ENCODE measurements at regions not wholly inside any gene's neighbourhood (a gene's known extent, or its start where the extent isn't known, plus 50 kb on each side); places are given as distances from the start of the nearest gene placed in this dataset.

DNA sequence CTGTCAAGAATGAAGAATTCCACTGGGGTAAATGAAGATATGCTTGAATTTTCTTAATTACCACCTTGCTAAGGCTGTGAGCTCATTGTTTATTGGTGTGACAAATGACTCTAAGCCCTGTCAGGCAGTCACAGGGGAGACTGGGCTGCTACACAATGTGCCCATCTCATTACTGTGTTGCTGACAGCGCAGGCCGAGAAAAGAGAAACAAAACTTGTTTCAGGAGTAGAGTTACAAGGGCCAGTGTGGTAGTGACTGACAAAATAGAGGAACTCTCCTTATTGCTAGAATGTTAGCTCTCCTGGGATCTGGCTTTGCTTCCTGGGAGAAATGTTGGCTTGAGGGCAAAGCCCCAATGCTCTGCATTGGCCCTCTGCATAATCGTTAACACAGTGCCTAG is 130.4 kb upstream of the CRBN start:
- ChIA-PET POLR2A (no interaction called here), CTCF (no interaction called here)
- no peak for DNase-seq (ENCODE audit: extremely low spot score)
- TF ChIP-seq FOXM1 (IDR thresholded peaks at IDR 0.05; ENCODE audit: borderline replicate concordance) (no peak), LEF1 (IDR thresholded peaks at IDR 0.05; ENCODE audit: borderline replicate concordance) (no peak), FOXK2 (IDR thresholded peaks at IDR 0.05) (no peak), L3MBTL2 (conservative IDR thresholded peaks at IDR 0.05) (no peak), TARDBP (IDR thresholded peaks at IDR 0.05) (no peak), BHLHE40 (IDR thresholded peaks at IDR 0.05; ENCODE audit: borderline replicate concordance) (no peak), SP1 (IDR thresholded peaks at IDR 0.05) (no peak), SUZ12 (IDR thresholded peaks at IDR 0.05) (no peak), ARNT (IDR thresholded peaks at IDR 0.05) (no peak)

DNA sequence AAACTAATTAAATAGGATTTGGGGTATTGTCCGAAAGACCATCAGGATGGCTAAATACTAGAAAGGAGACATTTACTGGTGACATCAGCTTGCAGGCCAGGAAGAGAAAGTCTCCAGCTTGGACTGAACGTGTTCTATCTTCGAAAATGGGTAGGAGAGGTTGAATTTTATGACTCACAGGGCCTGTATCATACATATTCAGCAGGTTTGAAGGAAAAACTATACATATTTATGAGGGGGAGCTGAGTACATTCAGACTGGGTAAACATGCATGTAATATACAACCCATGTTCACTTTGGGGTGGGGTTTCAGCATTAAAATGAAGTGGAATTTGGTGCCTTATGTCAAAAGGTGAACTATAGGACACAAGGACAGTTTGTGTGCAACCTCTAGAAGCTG is 129.3 kb upstream of the CRBN start:
- TF ChIP-seq HDGF (IDR thresholded peaks at IDR 0.05; ENCODE audit: borderline replicate concordance) (no peak), ARNT (IDR thresholded peaks at IDR 0.05) (no peak), FOXM1 (IDR thresholded peaks at IDR 0.05; ENCODE audit: borderline replicate concordance) (no peak), SP1 (IDR thresholded peaks at IDR 0.05) (no peak), BHLHE40 (IDR thresholded peaks at IDR 0.05; ENCODE audit: borderline replicate concordance) (no peak), LEF1 (IDR thresholded peaks at IDR 0.05; ENCODE audit: borderline replicate concordance) (no peak), TARDBP (IDR thresholded peaks at IDR 0.05) (no peak), SUZ12 (IDR thresholded peaks at IDR 0.05) (no peak), NFRKB (IDR thresholded peaks at IDR 0.05) (no peak), ZNF384 (IDR thresholded peaks at IDR 0.05) (no peak), L3MBTL2 (conservative IDR thresholded peaks at IDR 0.05) (no peak), FOXA1 (IDR thresholded peaks at IDR 0.05) (no peak), ELF4 (IDR thresholded peaks at IDR 0.05) (no peak), CTBP1 (IDR thresholded peaks at IDR 0.05; ENCODE audit: borderline replicate concordance) (no peak)
- TF ChIP-seq, protein P1, sequence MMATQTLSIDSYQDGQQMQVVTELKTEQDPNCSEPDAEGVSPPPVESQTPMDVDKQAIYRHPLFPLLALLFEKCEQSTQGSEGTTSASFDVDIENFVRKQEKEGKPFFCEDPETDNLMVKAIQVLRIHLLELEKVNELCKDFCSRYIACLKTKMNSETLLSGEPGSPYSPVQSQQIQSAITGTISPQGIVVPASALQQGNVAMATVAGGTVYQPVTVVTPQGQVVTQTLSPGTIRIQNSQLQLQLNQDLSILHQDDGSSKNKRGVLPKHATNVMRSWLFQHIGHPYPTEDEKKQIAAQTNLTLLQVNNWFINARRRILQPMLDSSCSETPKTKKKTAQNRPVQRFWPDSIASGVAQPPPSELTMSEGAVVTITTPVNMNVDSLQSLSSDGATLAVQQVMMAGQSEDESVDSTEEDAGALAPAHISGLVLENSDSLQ (IDR thresholded peaks at IDR 0.05) = no peak
- DNase-seq (ENCODE audit: extremely low spot score) = no peak
- POLR2A ChIA-PET = no interaction called here
- CTCF ChIA-PET = no interaction called here

DNA sequence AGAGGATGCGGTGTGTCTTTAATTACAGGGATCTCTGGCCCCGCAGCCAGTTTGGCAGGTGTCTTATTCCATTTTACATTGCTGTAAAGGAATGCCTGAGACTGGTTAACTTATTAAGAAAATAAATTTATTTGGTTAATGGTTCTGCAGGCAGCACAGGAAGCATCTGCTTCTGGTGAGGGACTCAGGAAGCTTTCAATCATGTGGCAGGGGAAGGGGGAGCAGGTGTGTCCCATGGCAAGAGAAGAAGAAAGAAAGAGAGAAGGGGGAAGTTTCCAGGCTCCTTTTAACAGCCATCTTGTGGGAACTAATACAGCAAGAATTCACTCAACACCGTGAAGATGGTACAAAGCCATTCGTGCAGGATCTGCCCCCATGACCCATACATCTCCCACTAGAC is 128.0 kb upstream of the CRBN start:
- no peak for DNase-seq (ENCODE audit: extremely low spot score)
- CTCF ChIA-PET = no interaction called here
- POLR2A ChIA-PET = no interaction called here
- TF ChIP-seq TARDBP (IDR thresholded peaks at IDR 0.05) = no peak
- TF ChIP-seq ELF4 (IDR thresholded peaks at IDR 0.05) = no peak
- TF ChIP-seq FOXM1 (IDR thresholded peaks at IDR 0.05; ENCODE audit: borderline replicate concordance) = no peak
- no peak for TF ChIP-seq FOXK2 (IDR thresholded peaks at IDR 0.05)
- no peak for TF ChIP-seq ARNT (IDR thresholded peaks at IDR 0.05)
- TF ChIP-seq LEF1 (IDR thresholded peaks at IDR 0.05; ENCODE audit: borderline replicate concordance) = no peak
- no peak for TF ChIP-seq CTBP1 (IDR thresholded peaks at IDR 0.05; ENCODE audit: borderline replicate concordance)
- no peak for TF ChIP-seq BHLHE40 (IDR thresholded peaks at IDR 0.05; ENCODE audit: borderline replicate concordance)
- TF ChIP-seq, protein P1 (IDR thresholded peaks at IDR 0.05) = no peak
- TF ChIP-seq ZNF384 (IDR thresholded peaks at IDR 0.05) = no peak
- no peak for TF ChIP-seq SUZ12 (IDR thresholded peaks at IDR 0.05)
- no peak for TF ChIP-seq L3MBTL2 (conservative IDR thresholded peaks at IDR 0.05)
- TF ChIP-seq SP1 (IDR thresholded peaks at IDR 0.05) = no peak

DNA sequence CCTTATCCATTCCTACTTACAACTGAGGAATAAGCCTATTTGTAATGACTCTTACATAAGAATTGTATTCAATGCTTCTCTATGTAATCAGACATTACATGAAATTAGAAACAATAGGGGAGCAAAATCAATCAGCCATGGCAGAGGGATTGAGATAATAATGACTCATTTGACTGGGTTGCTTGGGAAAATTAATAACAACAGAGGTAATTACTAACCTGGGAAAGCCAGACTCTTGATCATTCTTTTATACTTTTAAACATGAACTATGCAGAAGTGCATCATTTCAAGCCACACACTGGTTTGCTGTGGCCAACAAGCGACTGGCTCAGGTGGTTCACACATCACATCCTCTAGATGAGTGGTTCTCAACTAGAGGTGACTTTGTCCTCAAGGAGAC is 126.3 kb upstream of the CRBN start:
- DNase-seq (ENCODE audit: extremely low spot score) = no peak
- TF ChIP-seq BHLHE40 (IDR thresholded peaks at IDR 0.05; ENCODE audit: borderline replicate concordance) = no peak
- TF ChIP-seq CTBP1 (IDR thresholded peaks at IDR 0.05; ENCODE audit: borderline replicate concordance) = no peak
- TF ChIP-seq L3MBTL2 (conservative IDR thresholded peaks at IDR 0.05) = no peak
- TF ChIP-seq FOXK2 (IDR thresholded peaks at IDR 0.05) = no peak
- TF ChIP-seq FOXA1 (IDR thresholded peaks at IDR 0.05) = no peak
- TF ChIP-seq TARDBP (IDR thresholded peaks at IDR 0.05) = no peak
- TF ChIP-seq ZNF384 (IDR thresholded peaks at IDR 0.05) = no peak
- TF ChIP-seq SP1 (IDR thresholded peaks at IDR 0.05) = no peak
- TF ChIP-seq, protein P1 (IDR thresholded peaks at IDR 0.05) = no peak
- TF ChIP-seq NFRKB (IDR thresholded peaks at IDR 0.05) = no peak
- TF ChIP-seq ELF4 (IDR thresholded peaks at IDR 0.05) = no peak
- TF ChIP-seq FOXM1 (IDR thresholded peaks at IDR 0.05; ENCODE audit: borderline replicate concordance) = no peak
- no peak for TF ChIP-seq LEF1 (IDR thresholded peaks at IDR 0.05; ENCODE audit: borderline replicate concordance)
- TF ChIP-seq SUZ12 (IDR thresholded peaks at IDR 0.05) = no peak
- TF ChIP-seq HDGF (IDR thresholded peaks at IDR 0.05; ENCODE audit: borderline replicate concordance) = no peak
- no peak for TF ChIP-seq ARNT (IDR thresholded peaks at IDR 0.05)
- ChIA-PET CTCF (no interaction called here), POLR2A (no interaction called here)

DNA sequence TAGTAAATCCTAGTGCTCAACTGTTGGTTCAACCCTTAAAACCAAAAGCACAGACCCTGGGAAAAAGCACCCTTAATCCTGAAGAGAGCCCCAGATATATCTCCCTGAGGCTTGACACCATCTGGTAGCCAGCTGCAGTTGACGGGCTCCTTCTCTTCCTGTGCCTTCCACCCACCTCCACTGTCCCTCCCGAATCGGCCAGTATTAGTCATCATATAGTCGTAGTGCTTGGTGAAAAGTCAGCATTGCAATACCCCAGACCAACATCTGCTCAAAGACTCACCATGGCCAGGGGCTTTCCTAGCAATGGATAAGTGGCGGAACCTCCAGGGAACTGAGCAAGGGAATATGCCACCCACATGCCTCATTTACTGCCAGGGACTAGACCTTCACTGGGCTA is 125.6 kb upstream of the CRBN start:
- no peak for DNase-seq (ENCODE audit: extremely low spot score)
- ChIA-PET CTCF (no interaction called here), POLR2A (no interaction called here)
- TF ChIP-seq FOXK2 (IDR thresholded peaks at IDR 0.05) (no peak), SP1 (IDR thresholded peaks at IDR 0.05) (no peak), SUZ12 (IDR thresholded peaks at IDR 0.05) (no peak), CTBP1 (IDR thresholded peaks at IDR 0.05; ENCODE audit: borderline replicate concordance) (no peak), LEF1 (IDR thresholded peaks at IDR 0.05; ENCODE audit: borderline replicate concordance) (no peak), BHLHE40 (IDR thresholded peaks at IDR 0.05; ENCODE audit: borderline replicate concordance) (no peak), ZNF384 (IDR thresholded peaks at IDR 0.05) (no peak)

DNA sequence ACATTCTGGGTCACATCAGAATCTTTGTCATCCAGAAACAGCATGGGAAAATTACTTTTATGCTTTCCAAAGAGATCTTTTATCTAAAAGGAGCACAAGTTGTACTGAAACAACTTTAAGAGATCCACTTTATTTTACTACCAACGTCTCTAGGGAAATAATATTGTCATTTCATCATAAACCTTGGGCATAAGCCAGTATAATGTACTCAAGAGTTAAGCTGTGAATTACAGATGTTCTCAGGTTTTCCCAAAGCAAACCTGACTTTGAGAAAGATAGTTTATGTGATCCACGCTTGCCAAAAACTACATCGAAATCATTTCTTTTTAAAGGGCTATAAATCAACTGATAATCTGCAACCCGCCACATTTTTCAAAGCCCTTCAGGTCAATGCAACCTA is 124.1 kb upstream of the CRBN start:
- CTCF ChIA-PET = no interaction called here

More for the DNA sequence above, 124.1 kb upstream of the CRBN start:
- no peak for DNase-seq (ENCODE audit: extremely low spot score)
- no peak for TF ChIP-seq HDGF (IDR thresholded peaks at IDR 0.05; ENCODE audit: borderline replicate concordance)
- TF ChIP-seq, protein P1 (IDR thresholded peaks at IDR 0.05) = no peak
- TF ChIP-seq FOXA1 (IDR thresholded peaks at IDR 0.05) = no peak
- no peak for TF ChIP-seq LEF1 (IDR thresholded peaks at IDR 0.05; ENCODE audit: borderline replicate concordance)
- TF ChIP-seq FOXK2 (IDR thresholded peaks at IDR 0.05) = no peak
- no peak for TF ChIP-seq L3MBTL2 (conservative IDR thresholded peaks at IDR 0.05)
- TF ChIP-seq ELF4 (IDR thresholded peaks at IDR 0.05) = no peak
- TF ChIP-seq ARNT (IDR thresholded peaks at IDR 0.05) = no peak
- TF ChIP-seq BHLHE40 (IDR thresholded peaks at IDR 0.05; ENCODE audit: borderline replicate concordance) = no peak
- TF ChIP-seq CTBP1 (IDR thresholded peaks at IDR 0.05; ENCODE audit: borderline replicate concordance) = no peak
- no peak for TF ChIP-seq FOXM1 (IDR thresholded peaks at IDR 0.05; ENCODE audit: borderline replicate concordance)
- TF ChIP-seq SP1 (IDR thresholded peaks at IDR 0.05) = no peak
- TF ChIP-seq NFRKB (IDR thresholded peaks at IDR 0.05) = no peak
- no peak for TF ChIP-seq TARDBP (IDR thresholded peaks at IDR 0.05)
- no peak for TF ChIP-seq SUZ12 (IDR thresholded peaks at IDR 0.05)
- TF ChIP-seq ZNF384 (IDR thresholded peaks at IDR 0.05) = no peak
- POLR2A ChIA-PET = no interaction called here
